Astrocyte of the spinal cord (primary cell): ENCODE measurements at regions not wholly inside any gene's neighbourhood (a gene's known extent, or its start where the extent isn't known, plus 50 kb on each side); places are given as distances from the start of the nearest gene placed in this dataset.

ENCODE experiments used
- DNase-seq: peaks from one replicate; pipeline ENCODE4 v3.0.0; 2011; ENCODE audit warnings: low read depth, low spot score
- H3K4me3 ChIP-seq: 2 replicates; pipeline ENCODE4 v1.5.1; 2011; ENCODE audit warnings: low read depth, mild to moderate bottlenecking, low read length, moderate library complexity
- CTCF ChIP-seq: IDR thresholded peaks from 2 replicates; pipeline ENCODE4 v1.5.1; 2012; ENCODE audit warnings: low read depth, mild to moderate bottlenecking, low read length, inconsistent platforms
- in situ Hi-C: cut with HindIII; loops from 2 replicates; pipeline ENCODE4 v1.10.0; 2017; ENCODE audit warnings: low sequenced_read_pairs

- no peak for DNase-seq
- no peak for TF ChIP-seq CTCF
- in situ Hi-C loops, result no loop called here
- H3K4me3 ChIP-seq, result no peak overlapping the region
Measured at GRCh38 chr2:23066686-23067085, 318.3 kb upstream of the KLHL29 start.

GRCh38 chr2:23069156-23069555 lies 315.8 kb upstream of the KLHL29 start:
- TF ChIP-seq CTCF, result no peak
- DNase-seq, result no peak
- H3K4me3 ChIP-seq, result no peak overlapping the region
- in situ Hi-C loops, result no loop called here

- in situ Hi-C loops, result no loop called here
- no peak for TF ChIP-seq CTCF
- no peak overlapping the region for H3K4me3 ChIP-seq
- DNase-seq, result no peak
Measured at GRCh38 chr2:23069923-23070322, 315.1 kb upstream of the KLHL29 start.

- DNase-seq, result no peak
- in situ Hi-C loops, result no loop called here
- no peak overlapping the region for H3K4me3 ChIP-seq
- no peak for TF ChIP-seq CTCF
Measured at GRCh38 chr2:23073056-23073455, 311.9 kb upstream of the KLHL29 start.

GRCh38 chr2:23073671-23074070 lies 311.3 kb upstream of the KLHL29 start:
- in situ Hi-C loops, result no loop called here
- no peak overlapping the region for H3K4me3 ChIP-seq
- DNase-seq, result no peak
- TF ChIP-seq CTCF, result no peak

- in situ Hi-C loops, result no loop called here
Measured at GRCh38 chr2:23077596-23077995, 307.4 kb upstream of the KLHL29 start.

More at GRCh38 chr2:23077596-23077995, 307.4 kb upstream of the KLHL29 start:
- DNase-seq, result no peak
- no peak overlapping the region for H3K4me3 ChIP-seq
- TF ChIP-seq CTCF, result no peak
